GM23248 (cell line): ENCODE measurements at regions not wholly inside any gene's neighbourhood (a gene's known extent, or its start where the extent isn't known, plus 50 kb on each side); places are given as distances from the start of the nearest gene placed in this dataset.

Experiments
- EZH2 ChIP-seq: fragments of 200-600 bp; sonication (generic); IDR thresholded peaks from 2 replicates; pipeline ENCODE4 v1.6.1; 2018; ENCODE audit warnings: antibody characterized with exemption, mild to moderate bottlenecking; ENCODE audit not compliant: insufficient read depth, poor library complexity, severe bottlenecking
- EZH2phosphoT487 ChIP-seq: fragments of 200-600 bp; sonication (generic); IDR thresholded peaks from 2 replicates; pipeline ENCODE4 v1.6.1; 2018; ENCODE audit warnings: antibody characterized with exemption, moderate library complexity, mild to moderate bottlenecking, low read depth; ENCODE audit not compliant: insufficient read depth

DNA sequence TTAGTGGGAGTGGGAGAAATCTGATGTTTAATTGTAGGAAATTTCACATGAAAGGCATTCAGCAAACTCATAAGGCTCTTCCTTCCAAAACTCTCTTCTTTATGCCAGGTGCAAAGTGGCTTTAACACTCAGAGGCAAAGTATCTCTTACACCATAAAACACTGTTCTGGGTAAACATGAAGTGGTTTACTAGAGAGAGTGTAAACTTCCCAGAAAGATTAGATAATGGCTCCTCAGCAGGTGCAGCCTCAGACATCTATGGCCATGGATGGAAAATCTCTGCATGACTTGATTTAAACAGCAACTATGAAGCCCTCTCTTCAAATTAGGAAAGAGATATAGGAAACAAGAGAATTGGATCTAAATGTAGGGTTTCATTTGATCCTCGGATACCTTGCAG lies 583.1 kb upstream of the SALL1 start:
- TF ChIP-seq EZH2phosphoT487 (no peak), EZH2 (no peak)
